ENCODE measurements at regions not wholly inside any gene's neighbourhood (a gene's known extent, or its start where the extent isn't known, plus 50 kb on each side); places are given as distances from the start of the nearest gene placed in this dataset.

GRCh38 chr2:162917626-162918025 lies 79.1 kb upstream of the KCNH7 start:
- WGBS, 2 donors: 67 to 74% methylated on average over 3 of the region's 3 CpGs
- Histone ChIP-seq H3K27ac (ENCODE audit: low read depth in 2 of 2, low read length in 1 of 2) (no peak overlapping the region), H3K4me3 (ENCODE audit: low read depth in 1 of 2, low read length in 2 of 2) (no peak overlapping the region), H3K9me3 (ENCODE audit: control insufficient read depth in 2 of 2, insufficient read depth in 1 of 2, low read depth in 1 of 2, low read length in 1 of 2) (no peaks in the 10 kb centered on the region), H3K36me3 (ENCODE audit: control insufficient read depth in 2 of 2, insufficient read depth in 2 of 2, low read length in 1 of 2) (no peaks in the 10 kb centered on the region), H3K27me3 (ENCODE audit: control insufficient read depth in 1 of 2, insufficient read depth in 2 of 2, low read length in 2 of 2) (no peaks in the 10 kb centered on the region), H3K4me1 (ENCODE audit: control insufficient read depth in 2 of 2, insufficient read depth in 2 of 2, low read length in 1 of 2) (no peaks in the 10 kb centered on the region)

- Histone ChIP-seq H3K27me3 (ENCODE audit: control insufficient read depth in 1 of 2, insufficient read depth in 2 of 2, low read length in 2 of 2) (no peaks in the 10 kb centered on the region), H3K9me3 (ENCODE audit: control insufficient read depth in 2 of 2, insufficient read depth in 1 of 2, low read depth in 1 of 2, low read length in 1 of 2) (no peaks in the 10 kb centered on the region), H3K36me3 (ENCODE audit: control insufficient read depth in 2 of 2, insufficient read depth in 2 of 2, low read length in 1 of 2) (no peaks in the 10 kb centered on the region), H3K27ac (ENCODE audit: low read depth in 2 of 2, low read length in 1 of 2) (no peak overlapping the region), H3K4me1 (ENCODE audit: control insufficient read depth in 2 of 2, insufficient read depth in 2 of 2, low read length in 1 of 2) (no peaks in the 10 kb centered on the region), H3K4me3 (ENCODE audit: low read depth in 1 of 2, low read length in 2 of 2) (no peak overlapping the region)
- WGBS, 2 donors: 91 to 95% methylated on average over 17 of the region's 17 CpGs
Measured at GRCh38 chr2:162916286-162916801, 77.8 kb upstream of the KCNH7 start.

GRCh38 chr2:162915858-162916257 lies 77.3 kb upstream of the KCNH7 start:
- Histone ChIP-seq H3K36me3 (ENCODE audit: control insufficient read depth in 2 of 2, insufficient read depth in 2 of 2, low read length in 1 of 2) (no peaks in the 10 kb centered on the region), H3K27me3 (ENCODE audit: control insufficient read depth in 1 of 2, insufficient read depth in 2 of 2, low read length in 2 of 2) (no peaks in the 10 kb centered on the region), H3K4me1 (ENCODE audit: control insufficient read depth in 2 of 2, insufficient read depth in 2 of 2, low read length in 1 of 2) (no peaks in the 10 kb centered on the region), H3K27ac (ENCODE audit: low read depth in 2 of 2, low read length in 1 of 2) (no peak overlapping the region), H3K9me3 (ENCODE audit: control insufficient read depth in 2 of 2, insufficient read depth in 1 of 2, low read depth in 1 of 2, low read length in 1 of 2) (no peaks in the 10 kb centered on the region), H3K4me3 (ENCODE audit: low read depth in 1 of 2, low read length in 2 of 2) (no peak overlapping the region)
- 88 to 91% methylated on average over 8 of the region's 8 CpGs for WGBS, 2 donors

- H3K4me1 ChIP-seq (ENCODE audit: control insufficient read depth in 2 of 2, insufficient read depth in 2 of 2, low read length in 1 of 2): no peaks in the 10 kb centered on the region
- no peak overlapping the region for H3K4me3 ChIP-seq (ENCODE audit: low read depth in 1 of 2, low read length in 2 of 2)
- no peaks in the 10 kb centered on the region for H3K9me3 ChIP-seq (ENCODE audit: control insufficient read depth in 2 of 2, insufficient read depth in 1 of 2, low read depth in 1 of 2, low read length in 1 of 2)
- no peaks in the 10 kb centered on the region for H3K27me3 ChIP-seq (ENCODE audit: control insufficient read depth in 1 of 2, insufficient read depth in 2 of 2, low read length in 2 of 2)
- WGBS, 2 donors: 87 to 96% methylated on average over 2 of the region's 2 CpGs
- no peak overlapping the region for H3K27ac ChIP-seq (ENCODE audit: low read depth in 2 of 2, low read length in 1 of 2)
- no peaks in the 10 kb centered on the region for H3K36me3 ChIP-seq (ENCODE audit: control insufficient read depth in 2 of 2, insufficient read depth in 2 of 2, low read length in 1 of 2)
Measured at GRCh38 chr2:162914161-162914560, 75.6 kb upstream of the KCNH7 start.

- Histone ChIP-seq H3K36me3 (ENCODE audit: control insufficient read depth in 2 of 2, insufficient read depth in 2 of 2, low read length in 1 of 2) (no peaks in the 10 kb centered on the region), H3K27me3 (ENCODE audit: control insufficient read depth in 1 of 2, insufficient read depth in 2 of 2, low read length in 2 of 2) (no peaks in the 10 kb centered on the region), H3K27ac (ENCODE audit: low read depth in 2 of 2, low read length in 1 of 2) (no peak overlapping the region), H3K9me3 (ENCODE audit: control insufficient read depth in 2 of 2, insufficient read depth in 1 of 2, low read depth in 1 of 2, low read length in 1 of 2) (no peaks in the 10 kb centered on the region), H3K4me1 (ENCODE audit: control insufficient read depth in 2 of 2, insufficient read depth in 2 of 2, low read length in 1 of 2) (no peaks in the 10 kb centered on the region), H3K4me3 (ENCODE audit: low read depth in 1 of 2, low read length in 2 of 2) (no peak overlapping the region)
- WGBS, 2 donors: 89 to 94% methylated on average over 2 of the region's 2 CpGs
Measured at GRCh38 chr2:162912787-162913186, 74.2 kb upstream of the KCNH7 start.

- Histone ChIP-seq H3K9me3 (ENCODE audit: control insufficient read depth in 2 of 2, insufficient read depth in 1 of 2, low read depth in 1 of 2, low read length in 1 of 2) (no peaks in the 10 kb centered on the region), H3K27me3 (ENCODE audit: control insufficient read depth in 1 of 2, insufficient read depth in 2 of 2, low read length in 2 of 2) (no peaks in the 10 kb centered on the region), H3K36me3 (ENCODE audit: control insufficient read depth in 2 of 2, insufficient read depth in 2 of 2, low read length in 1 of 2) (no peaks in the 10 kb centered on the region), H3K4me1 (ENCODE audit: control insufficient read depth in 2 of 2, insufficient read depth in 2 of 2, low read length in 1 of 2) (no peaks in the 10 kb centered on the region), H3K4me3 (ENCODE audit: low read depth in 1 of 2, low read length in 2 of 2) (no peak overlapping the region), H3K27ac (ENCODE audit: low read depth in 2 of 2, low read length in 1 of 2) (no peak overlapping the region)
- 41 to 51% methylated on average over 2 of the region's 2 CpGs for WGBS, 2 donors
Measured at GRCh38 chr2:162908567-162908966, 70.0 kb upstream of the KCNH7 start.

GRCh38 chr2:162890690-162891311 lies 52.2 kb upstream of the KCNH7 start:
- Histone ChIP-seq H3K4me1 (ENCODE audit: control insufficient read depth in 2 of 2, insufficient read depth in 2 of 2, low read length in 1 of 2) (no peaks in the 10 kb centered on the region), H3K36me3 (ENCODE audit: control insufficient read depth in 2 of 2, insufficient read depth in 2 of 2, low read length in 1 of 2) (no peaks in the 10 kb centered on the region), H3K4me3 (ENCODE audit: low read depth in 1 of 2, low read length in 2 of 2) (no peak overlapping the region), H3K9me3 (ENCODE audit: control insufficient read depth in 2 of 2, insufficient read depth in 1 of 2, low read depth in 1 of 2, low read length in 1 of 2) (no peaks in the 10 kb centered on the region), H3K27me3 (ENCODE audit: control insufficient read depth in 1 of 2, insufficient read depth in 2 of 2, low read length in 2 of 2) (no peaks in the 10 kb centered on the region), H3K27ac (ENCODE audit: low read depth in 2 of 2, low read length in 1 of 2) (no peak overlapping the region)
- 31% methylated on average over 4 of the region's 4 CpGs for WGBS, 2 donors

- Histone ChIP-seq H3K4me3 (ENCODE audit: low read depth in 1 of 2, low read length in 2 of 2) (no peak overlapping the region), H3K27me3 (ENCODE audit: control insufficient read depth in 1 of 2, insufficient read depth in 2 of 2, low read length in 2 of 2) (no peaks in the 10 kb centered on the region), H3K9me3 (ENCODE audit: control insufficient read depth in 2 of 2, insufficient read depth in 1 of 2, low read depth in 1 of 2, low read length in 1 of 2) (no peaks in the 10 kb centered on the region), H3K27ac (ENCODE audit: low read depth in 2 of 2, low read length in 1 of 2) (no peak overlapping the region), H3K4me1 (ENCODE audit: control insufficient read depth in 2 of 2, insufficient read depth in 2 of 2, low read length in 1 of 2) (no peaks in the 10 kb centered on the region), H3K36me3 (ENCODE audit: control insufficient read depth in 2 of 2, insufficient read depth in 2 of 2, low read length in 1 of 2) (no peaks in the 10 kb centered on the region)
- 85 to 86% methylated on average over 3 of the region's 3 CpGs for WGBS, 2 donors
Measured at GRCh38 chr2:162888652-162889051, 50.1 kb upstream of the KCNH7 start.

Measured in esophagus (tissue), 2 donors.